Hepatocyte (in vitro differentiated cells): ENCODE measurements at regions not wholly inside any gene's neighbourhood (a gene's known extent, or its start where the extent isn't known, plus 50 kb on each side); places are given as distances from the start of the nearest gene placed in this dataset.

Source experiments
- DNase-seq: peaks from one replicate; pipeline ENCODE4 v3.0.0-alpha.2; 2016; ENCODE audit warnings: low spot score
- H2AFZ ChIP-seq: fragments of 200-600 bp; sonication (generic); 2 replicates; pipeline ENCODE4 v1.6.0; 2016; ENCODE audit warnings: antibody characterized with exemption, mild to moderate bottlenecking
- H3K27ac ChIP-seq: fragments of 200-600 bp; sonication (generic); 2 replicates; pipeline ENCODE4 v1.5.1; 2016; ENCODE audit warnings: mild to moderate bottlenecking
- H3K27me3 ChIP-seq: fragments of 200-600 bp; sonication (generic); 2 replicates; pipeline ENCODE4 v1.6.1; 2016
- H3K36me3 ChIP-seq: fragments of 200-600 bp; sonication (generic); replicated peaks from 2 replicates; pipeline ENCODE4 v1.5.1; 2016; ENCODE audit warnings: low read depth; ENCODE audit not compliant: insufficient read depth
- H3K4me1 ChIP-seq: fragments of 200-600 bp; sonication (generic); 2 replicates; pipeline ENCODE4 v1.5.1; 2016; ENCODE audit warnings: mild to moderate bottlenecking, moderate library complexity; ENCODE audit not compliant: insufficient read depth
- H3K4me2 ChIP-seq: fragments of 200-600 bp; sonication (generic); 2 replicates; pipeline ENCODE4 v1.6.0; 2016
- H3K4me3 ChIP-seq: fragments of 200-600 bp; sonication (generic); 2 replicates; pipeline ENCODE4 v1.5.1; 2016; ENCODE audit warnings: mild to moderate bottlenecking
- H3K79me2 ChIP-seq: fragments of 200-600 bp; sonication (generic); 2 replicates; pipeline ENCODE4 v1.6.0; 2017; ENCODE audit warnings: mild to moderate bottlenecking
- H3K9me2 ChIP-seq: fragments of 200-600 bp; sonication (generic); replicated peaks from 2 replicates; pipeline ENCODE4 v1.6.0; 2017; ENCODE audit warnings: mild to moderate bottlenecking; ENCODE audit not compliant: insufficient read depth
- H3K9me3 ChIP-seq: fragments of 200-600 bp; sonication (generic); 2 replicates; pipeline ENCODE4 v1.5.1; 2016; ENCODE audit warnings: low read depth, mild to moderate bottlenecking
- H4K20me1 ChIP-seq: fragments of 200-600 bp; sonication (generic); 2 replicates; pipeline ENCODE4 v1.6.0; 2016; ENCODE audit warnings: mild to moderate bottlenecking; ENCODE audit not compliant: insufficient read depth, poor library complexity, severe bottlenecking
- EZH2 ChIP-seq: fragments of 200-600 bp; sonication (generic); IDR thresholded peaks from 2 replicates; pipeline ENCODE4 v1.6.1; 2016; ENCODE audit warnings: antibody characterized with exemption, mild to moderate bottlenecking, borderline replicate concordance
- EZH2phosphoT487 ChIP-seq: fragments of 200-600 bp; sonication (generic); IDR thresholded peaks from one replicate; pipeline ENCODE4 v1.6.1; 2018; ENCODE audit warnings: antibody characterized with exemption, mild to moderate bottlenecking, low read depth, moderate library complexity; ENCODE audit not compliant: unreplicated experiment, severe bottlenecking
- WGBS: methylation state at CpG from one replicate; pipeline ENCODE4 v1.1.6; 2016; ENCODE audit warnings: low lambda C conversion rate; ENCODE audit errors: missing lambda C conversion rate; 5-methylcytosine and 5-hydroxymethylcytosine counted together
- TF ChIP-seq, protein P1 (sequence below): fragments of 200-600 bp; sonication (generic); IDR thresholded peaks from 2 replicates; pipeline ENCODE4 v1.5.1; 2016; ENCODE audit warnings: antibody characterized with exemption, mild to moderate bottlenecking; ENCODE audit not compliant: poor library complexity

- Histone ChIP-seq H3K4me3 (no peak overlapping the region), H3K79me2 (no peaks in the 10 kb centered on the region), H3K27ac (no peak overlapping the region), H3K9me2 (no peaks in the 10 kb centered on the region), H3K36me3 (no peaks in the 10 kb centered on the region), H3K4me1 (no peaks in the 10 kb centered on the region), H3K4me2 (no peak overlapping the region), H3K27me3 (peaks cover 7% of the 10 kb centered on the region), H2AFZ (no peak overlapping the region), H4K20me1 (no peaks in the 10 kb centered on the region), H3K9me3 (no peaks in the 10 kb centered on the region)
- no peak for TF ChIP-seq EZH2
- TF ChIP-seq, protein P1, sequence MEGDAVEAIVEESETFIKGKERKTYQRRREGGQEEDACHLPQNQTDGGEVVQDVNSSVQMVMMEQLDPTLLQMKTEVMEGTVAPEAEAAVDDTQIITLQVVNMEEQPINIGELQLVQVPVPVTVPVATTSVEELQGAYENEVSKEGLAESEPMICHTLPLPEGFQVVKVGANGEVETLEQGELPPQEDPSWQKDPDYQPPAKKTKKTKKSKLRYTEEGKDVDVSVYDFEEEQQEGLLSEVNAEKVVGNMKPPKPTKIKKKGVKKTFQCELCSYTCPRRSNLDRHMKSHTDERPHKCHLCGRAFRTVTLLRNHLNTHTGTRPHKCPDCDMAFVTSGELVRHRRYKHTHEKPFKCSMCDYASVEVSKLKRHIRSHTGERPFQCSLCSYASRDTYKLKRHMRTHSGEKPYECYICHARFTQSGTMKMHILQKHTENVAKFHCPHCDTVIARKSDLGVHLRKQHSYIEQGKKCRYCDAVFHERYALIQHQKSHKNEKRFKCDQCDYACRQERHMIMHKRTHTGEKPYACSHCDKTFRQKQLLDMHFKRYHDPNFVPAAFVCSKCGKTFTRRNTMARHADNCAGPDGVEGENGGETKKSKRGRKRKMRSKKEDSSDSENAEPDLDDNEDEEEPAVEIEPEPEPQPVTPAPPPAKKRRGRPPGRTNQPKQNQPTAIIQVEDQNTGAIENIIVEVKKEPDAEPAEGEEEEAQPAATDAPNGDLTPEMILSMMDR: no peak
- no peak for TF ChIP-seq EZH2phosphoT487
- WGBS: 76% methylated on average over 14 of the region's 14 CpGs
- no peak for DNase-seq
These were observed 74.9 kb downstream of the ADRA2A start for GRCh38 chr10:111151595-111152307.

- no peaks in the 10 kb centered on the region for H3K4me1 ChIP-seq
- DNase-seq: no peak
- H4K20me1 ChIP-seq: no peaks in the 10 kb centered on the region
- 93% methylated on average over 2 of the region's 2 CpGs for WGBS
- H2AFZ ChIP-seq: no peak overlapping the region
- H3K4me2 ChIP-seq: no peak overlapping the region
- no peaks in the 10 kb centered on the region for H3K9me3 ChIP-seq
- TF ChIP-seq EZH2phosphoT487 (no peak), EZH2 (no peak)
- TF ChIP-seq, protein P1: no peak
- H3K4me3 ChIP-seq: no peak overlapping the region
- no peaks in the 10 kb centered on the region for H3K36me3 ChIP-seq
- H3K79me2 ChIP-seq: no peaks in the 10 kb centered on the region
- no peaks in the 10 kb centered on the region for H3K9me2 ChIP-seq
- no peak overlapping the region for H3K27ac ChIP-seq
- peaks cover 8% of the 10 kb centered on the region for H3K27me3 ChIP-seq
These were observed 79.9 kb downstream of the ADRA2A start for GRCh38 chr10:111156754-111157153.

DNA sequence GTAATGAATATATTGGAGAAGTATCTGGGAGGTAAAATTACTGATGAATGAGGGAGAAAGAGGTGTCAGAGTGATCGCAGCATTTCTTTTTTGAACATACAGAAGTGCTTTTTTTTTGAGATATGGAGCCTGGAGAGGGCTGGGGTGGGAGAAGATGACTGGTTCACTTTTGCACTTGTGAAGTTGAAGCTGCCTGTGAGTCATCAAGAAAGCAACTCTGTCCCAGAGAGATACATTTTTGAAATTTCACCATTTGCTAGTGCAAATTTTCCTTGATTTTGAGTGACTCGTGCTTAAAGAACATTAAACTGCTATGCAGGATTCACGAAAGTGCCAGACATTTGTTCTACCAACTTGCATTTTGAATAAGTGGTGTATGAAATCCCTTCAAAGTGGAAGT, 81.8 kb downstream of the ADRA2A start:
- Histone ChIP-seq H2AFZ (no peak overlapping the region), H4K20me1 (no peaks in the 10 kb centered on the region), H3K4me1 (no peaks in the 10 kb centered on the region), H3K27ac (no peak overlapping the region), H3K27me3 (peaks cover 8% of the 10 kb centered on the region), H3K9me2 (no peaks in the 10 kb centered on the region), H3K79me2 (no peaks in the 10 kb centered on the region), H3K4me2 (no peak overlapping the region), H3K9me3 (no peaks in the 10 kb centered on the region), H3K4me3 (no peak overlapping the region), H3K36me3 (no peaks in the 10 kb centered on the region)
- 81% methylated on average over 3 of the region's 3 CpGs for WGBS
- TF ChIP-seq, protein P1: no peak
- DNase-seq: no peak
